ENCODE measurements at regions not wholly inside any gene's neighbourhood (a gene's known extent, or its start where the extent isn't known, plus 50 kb on each side); places are given as distances from the start of the nearest gene placed in this dataset.

DNA sequence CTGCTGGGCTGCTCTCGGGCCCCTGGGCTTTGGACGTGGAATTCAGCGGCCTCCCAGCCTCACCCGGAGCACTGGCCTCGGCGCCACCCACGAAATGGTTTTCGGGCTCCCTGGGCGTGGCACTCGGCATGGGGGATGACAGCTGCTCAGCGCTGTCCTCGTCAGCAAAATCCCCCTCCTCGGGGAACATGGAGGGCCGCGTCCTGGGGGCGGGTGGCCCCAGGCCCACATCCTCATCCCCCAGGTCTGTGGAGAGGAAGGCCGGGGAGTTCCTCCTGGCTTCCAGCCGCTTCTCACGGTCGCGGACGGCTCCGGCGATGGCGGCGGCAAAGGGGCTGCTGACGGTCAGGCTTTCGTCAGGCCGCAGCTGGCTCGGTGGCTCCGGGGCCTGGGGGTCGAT lies 88.4 kb downstream of the CTTN start:
- H3K36me3 ChIP-seq (ENCODE audit: control insufficient read depth in 2 of 2, insufficient read depth in 2 of 2, low read length in 1 of 2): no peaks in the 10 kb centered on the region
- H3K27ac ChIP-seq (ENCODE audit: low read depth in 2 of 2, low read length in 1 of 2): no peak overlapping the region
- no peaks in the 10 kb centered on the region for H3K4me1 ChIP-seq (ENCODE audit: control insufficient read depth in 2 of 2, insufficient read depth in 2 of 2, low read length in 1 of 2)
- no peaks in the 10 kb centered on the region for H3K27me3 ChIP-seq (ENCODE audit: control insufficient read depth in 1 of 2, insufficient read depth in 2 of 2, low read length in 2 of 2)
- peaks cover 3 to 12% of the 10 kb centered on the region in 2 donors for H3K9me3 ChIP-seq (ENCODE audit: control insufficient read depth in 2 of 2, insufficient read depth in 1 of 2, low read depth in 1 of 2, low read length in 1 of 2)
- WGBS, 2 donors: 95% methylated on average over 32 of the region's 32 CpGs
- no peak overlapping the region for H3K4me3 ChIP-seq (ENCODE audit: low read depth in 1 of 2, low read length in 2 of 2)

DNA sequence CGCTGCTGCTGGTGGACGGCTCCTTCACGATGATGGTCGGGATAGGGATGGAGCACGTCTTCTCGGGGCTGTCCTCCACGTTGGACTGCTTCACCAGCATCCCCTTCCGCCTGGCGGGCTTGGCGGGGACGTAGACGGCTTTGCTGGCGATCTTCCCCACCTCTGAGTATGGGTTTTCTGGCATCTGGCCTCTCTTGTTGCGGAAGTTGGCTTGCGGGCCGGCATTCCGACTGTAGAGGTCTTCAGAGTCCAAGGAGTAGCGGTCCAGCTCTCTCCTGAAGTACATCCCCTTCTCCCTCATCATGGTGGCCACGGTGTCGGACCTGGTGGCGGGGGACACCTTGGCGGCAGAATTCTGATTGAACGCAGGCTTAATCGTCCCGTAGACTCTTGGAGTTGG lies 88.8 kb downstream of the CTTN start:
- no peaks in the 10 kb centered on the region for H3K36me3 ChIP-seq (ENCODE audit: control insufficient read depth in 2 of 2, insufficient read depth in 2 of 2, low read length in 1 of 2)
- WGBS, 2 donors: 92 to 93% methylated on average over 25 of the region's 25 CpGs
- H3K9me3 ChIP-seq (ENCODE audit: control insufficient read depth in 2 of 2, insufficient read depth in 1 of 2, low read depth in 1 of 2, low read length in 1 of 2): peaks cover 3 to 15% of the 10 kb centered on the region in 2 donors
- H3K27ac ChIP-seq (ENCODE audit: low read depth in 2 of 2, low read length in 1 of 2): no peak overlapping the region
- H3K4me1 ChIP-seq (ENCODE audit: control insufficient read depth in 2 of 2, insufficient read depth in 2 of 2, low read length in 1 of 2): no peaks in the 10 kb centered on the region
- H3K27me3 ChIP-seq (ENCODE audit: control insufficient read depth in 1 of 2, insufficient read depth in 2 of 2, low read length in 2 of 2): no peaks in the 10 kb centered on the region
- no peak overlapping the region for H3K4me3 ChIP-seq (ENCODE audit: low read depth in 1 of 2, low read length in 2 of 2)

DNA sequence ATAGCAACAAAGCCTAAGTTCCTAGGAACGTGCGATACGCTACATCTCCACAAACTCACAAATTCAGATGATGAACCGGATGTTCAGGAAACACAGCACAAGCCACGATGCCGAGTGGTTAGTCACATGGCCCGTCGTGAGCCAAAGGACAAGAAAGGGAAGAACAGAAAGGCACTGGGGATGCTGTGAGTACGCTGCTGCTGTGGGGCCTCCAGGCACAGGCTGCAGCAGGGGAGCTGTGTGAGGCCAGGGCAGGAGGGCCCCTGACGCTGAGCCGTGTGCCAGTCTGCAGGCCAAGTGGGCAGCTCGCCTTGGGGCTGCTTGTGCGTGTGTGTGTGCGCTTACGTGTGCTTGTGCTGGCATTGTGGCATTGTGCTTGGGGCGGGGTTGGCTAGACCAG lies 89.4 kb downstream of the CTTN start:
- H3K9me3 ChIP-seq (ENCODE audit: control insufficient read depth in 2 of 2, insufficient read depth in 1 of 2, low read depth in 1 of 2, low read length in 1 of 2): peaks cover 3 to 15% of the 10 kb centered on the region in 2 donors
- H3K27me3 ChIP-seq (ENCODE audit: control insufficient read depth in 1 of 2, insufficient read depth in 2 of 2, low read length in 2 of 2): no peaks in the 10 kb centered on the region
- H3K4me1 ChIP-seq (ENCODE audit: control insufficient read depth in 2 of 2, insufficient read depth in 2 of 2, low read length in 1 of 2): no peaks in the 10 kb centered on the region
- no peak overlapping the region for H3K4me3 ChIP-seq (ENCODE audit: low read depth in 1 of 2, low read length in 2 of 2)
- H3K36me3 ChIP-seq (ENCODE audit: control insufficient read depth in 2 of 2, insufficient read depth in 2 of 2, low read length in 1 of 2): no peaks in the 10 kb centered on the region
- WGBS, 2 donors: 76 to 80% methylated on average over 16 of the region's 16 CpGs
- H3K27ac ChIP-seq (ENCODE audit: low read depth in 2 of 2, low read length in 1 of 2): no peak overlapping the region

DNA sequence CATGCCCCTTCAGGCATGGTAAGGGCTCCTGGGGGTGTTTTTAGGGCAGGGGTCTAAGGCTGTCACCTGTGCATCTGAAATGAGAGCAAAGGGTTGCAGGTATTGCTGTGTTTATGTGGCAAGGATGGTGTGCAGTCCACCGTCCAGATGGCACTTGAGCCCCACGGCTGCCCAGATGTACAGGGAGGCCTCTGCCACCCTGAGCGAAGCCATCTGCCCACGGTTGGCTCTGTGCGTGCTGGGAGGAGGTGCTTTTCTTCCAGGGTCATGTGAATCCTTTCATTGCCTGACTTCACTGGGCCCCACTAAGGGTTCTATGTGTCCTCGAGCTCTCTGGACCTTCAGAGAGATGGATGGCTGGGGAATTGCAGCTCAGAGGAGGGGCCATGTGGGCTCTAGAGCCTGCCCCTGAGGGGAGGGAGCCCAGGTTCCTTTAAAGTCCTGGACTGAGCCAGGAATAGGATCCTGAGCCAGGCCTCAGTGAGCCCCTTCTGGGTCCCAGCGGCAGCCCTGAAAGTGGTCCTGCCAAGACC lies 89.9 kb downstream of the CTTN start:
- Histone ChIP-seq H3K27me3 (ENCODE audit: control insufficient read depth in 1 of 2, insufficient read depth in 2 of 2, low read length in 2 of 2) (no peaks in the 10 kb centered on the region), H3K27ac (ENCODE audit: low read depth in 2 of 2, low read length in 1 of 2) (no peak overlapping the region), H3K9me3 (ENCODE audit: control insufficient read depth in 2 of 2, insufficient read depth in 1 of 2, low read depth in 1 of 2, low read length in 1 of 2) (peaks cover 3 to 15% of the 10 kb centered on the region in 2 donors), H3K36me3 (ENCODE audit: control insufficient read depth in 2 of 2, insufficient read depth in 2 of 2, low read length in 1 of 2) (no peaks in the 10 kb centered on the region), H3K4me1 (ENCODE audit: control insufficient read depth in 2 of 2, insufficient read depth in 2 of 2, low read length in 1 of 2) (no peaks in the 10 kb centered on the region), H3K4me3 (ENCODE audit: low read depth in 1 of 2, low read length in 2 of 2) (no peak overlapping the region)
- 79 to 82% methylated on average over 7 of the region's 7 CpGs for WGBS, 2 donors

DNA sequence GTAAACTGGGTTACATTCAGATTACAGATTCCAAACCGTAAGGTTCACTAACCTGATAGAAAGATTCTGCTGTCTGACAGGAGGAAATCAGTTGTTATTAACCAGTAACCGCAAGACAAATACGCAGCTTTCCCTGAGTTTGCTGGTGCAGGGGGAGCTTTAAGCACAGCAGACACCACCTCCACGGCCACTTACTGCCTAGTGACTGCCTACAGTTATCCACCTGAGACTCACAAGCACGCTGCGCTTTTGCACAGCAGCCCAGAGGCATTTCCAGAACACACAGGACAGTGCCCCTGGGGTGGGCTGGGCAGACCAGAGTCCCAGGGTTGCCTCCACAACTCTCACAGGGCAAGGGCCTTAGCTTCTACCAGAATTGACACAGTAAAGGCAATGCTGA lies 90.9 kb downstream of the CTTN start:
- no peak overlapping the region for H3K27ac ChIP-seq (ENCODE audit: low read depth in 2 of 2, low read length in 1 of 2)
- no peaks in the 10 kb centered on the region for H3K36me3 ChIP-seq (ENCODE audit: control insufficient read depth in 2 of 2, insufficient read depth in 2 of 2, low read length in 1 of 2)
- H3K4me3 ChIP-seq (ENCODE audit: low read depth in 1 of 2, low read length in 2 of 2): no peak overlapping the region
- H3K4me1 ChIP-seq (ENCODE audit: control insufficient read depth in 2 of 2, insufficient read depth in 2 of 2, low read length in 1 of 2): no peaks in the 10 kb centered on the region
- H3K9me3 ChIP-seq (ENCODE audit: control insufficient read depth in 2 of 2, insufficient read depth in 1 of 2, low read depth in 1 of 2, low read length in 1 of 2): peaks cover 3 to 15% of the 10 kb centered on the region in 2 donors
- no peaks in the 10 kb centered on the region for H3K27me3 ChIP-seq (ENCODE audit: control insufficient read depth in 1 of 2, insufficient read depth in 2 of 2, low read length in 2 of 2)
- 89 to 94% methylated on average over 6 of the region's 6 CpGs for WGBS, 2 donors

DNA sequence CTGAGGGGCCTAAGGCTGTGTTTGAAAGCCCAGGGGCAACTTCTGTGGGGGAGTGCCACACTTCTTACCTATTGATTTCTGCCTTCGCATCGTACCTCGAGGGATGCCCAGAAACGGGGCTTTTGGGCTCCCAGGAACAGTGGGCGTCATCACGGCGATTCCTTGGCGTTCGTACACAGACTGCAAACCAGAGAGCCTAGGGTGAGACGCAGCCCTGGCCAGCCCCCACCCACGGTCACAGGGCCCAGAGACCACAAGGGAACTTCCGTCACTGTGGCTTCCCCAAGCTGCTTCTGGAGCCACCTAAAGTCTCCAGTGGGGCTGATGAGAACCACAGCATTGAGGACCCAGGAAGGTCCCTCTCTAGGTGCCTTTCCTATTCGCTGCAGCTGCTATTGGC lies 91.9 kb downstream of the CTTN start:
- peaks cover 3 to 15% of the 10 kb centered on the region in 2 donors for H3K9me3 ChIP-seq (ENCODE audit: control insufficient read depth in 2 of 2, insufficient read depth in 1 of 2, low read depth in 1 of 2, low read length in 1 of 2)
- H3K4me1 ChIP-seq (ENCODE audit: control insufficient read depth in 2 of 2, insufficient read depth in 2 of 2, low read length in 1 of 2): no peaks in the 10 kb centered on the region
- no peaks in the 10 kb centered on the region for H3K36me3 ChIP-seq (ENCODE audit: control insufficient read depth in 2 of 2, insufficient read depth in 2 of 2, low read length in 1 of 2)
- H3K27me3 ChIP-seq (ENCODE audit: control insufficient read depth in 1 of 2, insufficient read depth in 2 of 2, low read length in 2 of 2): no peaks in the 10 kb centered on the region
- H3K27ac ChIP-seq (ENCODE audit: low read depth in 2 of 2, low read length in 1 of 2): no peak overlapping the region
- no peak overlapping the region for H3K4me3 ChIP-seq (ENCODE audit: low read depth in 1 of 2, low read length in 2 of 2)
- WGBS, 2 donors: 86 to 92% methylated on average over 13 of the region's 13 CpGs

DNA sequence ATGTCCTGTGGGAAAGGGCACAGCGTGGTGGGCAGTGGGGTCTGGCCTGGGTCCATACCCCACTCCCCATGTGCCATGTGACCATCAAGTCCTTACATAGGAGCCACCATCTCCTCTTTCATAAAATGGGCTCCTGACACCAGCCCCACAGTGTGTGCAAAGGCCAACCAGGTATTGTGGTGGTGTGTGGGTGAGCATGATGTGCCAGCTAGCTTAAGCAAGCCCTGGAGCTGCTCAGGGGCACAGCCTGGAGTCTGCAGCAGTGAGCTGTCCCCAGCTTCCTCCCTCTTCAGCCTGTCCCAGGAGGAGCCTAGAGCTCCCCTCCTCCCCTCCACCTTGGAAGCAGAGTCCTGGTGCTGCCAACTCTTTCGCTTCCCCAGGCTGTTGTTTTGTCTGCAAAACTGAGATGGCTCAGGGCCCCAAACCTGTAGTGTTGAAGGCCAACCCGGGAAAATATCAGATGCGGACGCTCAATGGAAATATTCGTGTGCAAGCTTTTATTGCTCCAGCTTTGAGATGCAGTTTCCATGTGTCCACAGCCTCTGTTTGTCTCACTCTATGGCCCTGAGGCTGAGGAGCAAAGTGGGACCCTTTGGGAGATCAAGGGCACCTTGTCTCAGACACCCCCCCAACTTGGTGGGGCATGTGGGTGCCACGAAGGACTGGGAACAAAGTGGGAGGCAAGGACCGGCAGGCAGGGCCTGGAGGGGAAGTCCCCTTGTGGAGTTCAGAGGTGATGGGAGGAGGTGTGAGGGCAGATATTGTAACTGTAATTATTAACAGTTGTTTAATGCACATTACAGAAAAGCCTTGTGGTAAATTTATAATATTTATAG lies 92.6 kb downstream of the CTTN start:
- 80 to 82% methylated on average over 8 of the region's 8 CpGs for WGBS, 2 donors
- Histone ChIP-seq H3K27me3 (ENCODE audit: control insufficient read depth in 1 of 2, insufficient read depth in 2 of 2, low read length in 2 of 2) (no peaks in the 10 kb centered on the region), H3K27ac (ENCODE audit: low read depth in 2 of 2, low read length in 1 of 2) (no peak overlapping the region), H3K4me1 (ENCODE audit: control insufficient read depth in 2 of 2, insufficient read depth in 2 of 2, low read length in 1 of 2) (no peaks in the 10 kb centered on the region), H3K9me3 (ENCODE audit: control insufficient read depth in 2 of 2, insufficient read depth in 1 of 2, low read depth in 1 of 2, low read length in 1 of 2) (peaks cover 3 to 15% of the 10 kb centered on the region in 2 donors), H3K36me3 (ENCODE audit: control insufficient read depth in 2 of 2, insufficient read depth in 2 of 2, low read length in 1 of 2) (no peaks in the 10 kb centered on the region), H3K4me3 (ENCODE audit: low read depth in 1 of 2, low read length in 2 of 2) (no peak overlapping the region)

DNA sequence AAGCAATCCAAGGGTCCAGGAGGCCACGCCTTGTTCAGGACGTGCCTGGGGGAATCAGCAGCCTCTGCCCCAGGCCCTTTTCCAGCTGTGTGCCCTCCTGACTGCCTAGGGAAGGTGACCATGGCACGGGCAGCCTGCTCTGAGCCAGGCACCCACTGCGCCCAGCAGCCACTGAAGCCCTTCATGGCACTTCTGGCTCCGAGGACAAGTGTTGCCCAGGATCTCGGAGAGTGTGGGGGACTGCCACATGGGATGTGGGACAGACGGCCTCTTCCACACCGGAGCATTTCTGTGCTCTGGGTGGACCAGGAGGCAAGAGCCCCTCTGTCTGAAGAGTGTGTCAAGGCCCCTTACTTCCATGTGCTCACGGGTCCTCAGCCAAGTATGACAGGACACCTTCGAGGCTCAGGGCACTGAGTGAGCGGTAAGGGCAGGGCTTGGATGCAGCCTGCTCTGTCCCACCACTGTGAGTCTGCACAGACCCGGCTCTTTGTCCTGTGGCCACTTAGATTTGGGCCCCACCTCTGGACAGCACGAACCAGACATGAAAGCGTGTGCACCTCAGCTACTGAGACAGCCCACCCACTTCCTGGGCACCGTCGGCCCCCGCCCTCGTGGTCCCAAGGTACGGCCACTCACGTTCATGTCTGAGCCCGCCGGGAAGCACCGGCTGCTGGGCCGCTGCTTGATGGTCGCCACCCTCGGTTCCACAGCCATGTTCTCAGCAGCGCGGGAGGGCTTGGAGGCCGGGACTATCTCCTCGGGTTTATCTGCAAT lies 93.6 kb downstream of the CTTN start:
- Histone ChIP-seq H3K9me3 (ENCODE audit: control insufficient read depth in 2 of 2, insufficient read depth in 1 of 2, low read depth in 1 of 2, low read length in 1 of 2) (peaks cover 3 to 15% of the 10 kb centered on the region in 2 donors), H3K27ac (ENCODE audit: low read depth in 2 of 2, low read length in 1 of 2) (no peak overlapping the region), H3K4me1 (ENCODE audit: control insufficient read depth in 2 of 2, insufficient read depth in 2 of 2, low read length in 1 of 2) (no peaks in the 10 kb centered on the region), H3K36me3 (ENCODE audit: control insufficient read depth in 2 of 2, insufficient read depth in 2 of 2, low read length in 1 of 2) (no peaks in the 10 kb centered on the region), H3K4me3 (ENCODE audit: low read depth in 1 of 2, low read length in 2 of 2) (no peak overlapping the region), H3K27me3 (ENCODE audit: control insufficient read depth in 1 of 2, insufficient read depth in 2 of 2, low read length in 2 of 2) (no peaks in the 10 kb centered on the region)
- WGBS, 2 donors: 93 to 95% methylated on average over 30 of the region's 30 CpGs

DNA sequence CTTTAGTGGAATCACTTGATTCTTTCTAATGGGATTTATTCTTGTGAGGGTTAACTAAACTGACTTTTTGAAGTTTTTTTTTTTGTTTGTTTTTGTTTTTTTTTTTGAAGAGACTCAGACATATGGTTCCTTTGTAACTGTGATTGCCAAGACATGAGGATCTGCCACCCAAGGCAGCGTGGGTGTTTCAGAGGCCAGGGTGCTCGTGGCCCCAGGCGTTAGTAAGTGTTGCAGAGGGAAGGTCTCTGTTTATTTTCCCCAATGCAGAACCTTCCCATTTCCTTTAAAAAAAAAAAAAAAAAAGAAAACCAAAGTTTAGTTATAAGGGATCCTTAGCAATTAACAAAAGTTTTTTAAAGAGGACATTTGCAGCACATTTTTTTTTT lies 94.8 kb downstream of the CTTN start:
- Histone ChIP-seq H3K4me3 (ENCODE audit: low read depth in 1 of 2, low read length in 2 of 2) (no peak overlapping the region), H3K27ac (ENCODE audit: low read depth in 2 of 2, low read length in 1 of 2) (no peak overlapping the region), H3K4me1 (ENCODE audit: control insufficient read depth in 2 of 2, insufficient read depth in 2 of 2, low read length in 1 of 2) (no peaks in the 10 kb centered on the region), H3K9me3 (ENCODE audit: control insufficient read depth in 2 of 2, insufficient read depth in 1 of 2, low read depth in 1 of 2, low read length in 1 of 2) (peaks cover 3 to 15% of the 10 kb centered on the region in 2 donors), H3K36me3 (ENCODE audit: control insufficient read depth in 2 of 2, insufficient read depth in 2 of 2, low read length in 1 of 2) (no peaks in the 10 kb centered on the region), H3K27me3 (ENCODE audit: control insufficient read depth in 1 of 2, insufficient read depth in 2 of 2, low read length in 2 of 2) (no peaks in the 10 kb centered on the region)
- WGBS, 2 donors: 47 to 69% methylated on average over 3 of the region's 3 CpGs

Data from esophagus (tissue), 2 donors.